Uterus (tissue), 3 donors: ENCODE measurements at regions not wholly inside any gene's neighbourhood (a gene's known extent, or its start where the extent isn't known, plus 50 kb on each side); places are given as distances from the start of the nearest gene placed in this dataset.

ENCODE experiments used
- DNase-seq, 2 donors: peaks; one replicate each; pipeline ENCODE4 v3.0.0-alpha.2; 2019 to 2020
- H3K27ac ChIP-seq, 2 donors: fragments of 200-600 bp; sonication (generic); 1 replicate in 1 of 2; 2 replicates in 1 of 2; pipeline ENCODE4 v1.5.1; 2016 to 2018
- H3K27me3 ChIP-seq, 2 donors: fragments of 200-600 bp; sonication (generic); one replicate each; pipeline ENCODE4 v1.5.1; 2018 to 2019; ENCODE audit warnings: control low read depth in 1 of 2
- H3K36me3 ChIP-seq, 2 donors: fragments of 200-600 bp; sonication (generic); one replicate each; pipeline ENCODE4 v1.5.1; 2019; ENCODE audit warnings: control low read depth in 1 of 2
- H3K4me1 ChIP-seq, 2 donors: fragments of 200-600 bp; sonication (generic); one replicate each; pipeline ENCODE4 v1.5.1; 2018 to 2019; ENCODE audit warnings: control low read depth in 1 of 2
- H3K4me3 ChIP-seq, 2 donors: fragments of 200-600 bp; sonication (generic); 1 replicate in 1 of 2; 2 replicates in 1 of 2; pipeline ENCODE4 v1.5.1; 2018 to 2019; ENCODE audit warnings: mild to moderate bottlenecking in 1 of 2
- H3K9me3 ChIP-seq, 2 donors: fragments of 200-600 bp; sonication (generic); one replicate each; pipeline ENCODE4 v1.5.1; 2019; ENCODE audit warnings: control low read depth in 1 of 2
- CTCF ChIP-seq, 4 experiments: fragments of 200-600 bp in 2 of 4; fragments of 450-650 bp in 2 of 4; sonication (generic) in 2 of 4; IDR thresholded peaks; one replicate each; pipeline ENCODE4 v1.5.1; 2016 to 2019; ENCODE audit warnings: antibody characterized with exemption in 4 of 4, mild to moderate bottlenecking in 2 of 4, moderate library complexity in 1 of 4
- POLR2A ChIP-seq, 2 donors: fragments of 450-650 bp; IDR thresholded peaks; one replicate each; pipeline ENCODE4 v1.6.1; 2016; ENCODE audit warnings: antibody characterized with exemption in 2 of 2, mild to moderate bottlenecking in 1 of 2, moderate library complexity in 1 of 2
- intact Hi-C: fragments of 100-400 bp; cut with DNase I; formaldehyde crosslinking; loops from one replicate; pipeline ENCODE4 v1.15.1; 2023; ENCODE audit warnings: low total_unique reads
- donor health status: DM: yes; HTN: yes; CAD: no.

- Histone ChIP-seq H3K9me3 (no peaks in the 10 kb centered on the region), H3K36me3 (no peaks in the 10 kb centered on the region), H3K4me3 (no peak overlapping the region), H3K4me1 (no peaks in the 10 kb centered on the region), H3K27ac (no peak overlapping the region), H3K27me3 (no peaks in the 10 kb centered on the region)
- DNase-seq, result no peak
- intact Hi-C loops, result no loop called here
- TF ChIP-seq CTCF (IDR thresholded peaks at IDR 0.05), result no peak
These were observed 347.7 kb downstream of the NPHP4 start for GRCh38 chr1:5644281-5645134.

GRCh38 chr1:5643360-5644107 is 348.7 kb downstream of the NPHP4 start:
- Histone ChIP-seq H3K27me3 (no peaks in the 10 kb centered on the region), H3K4me1 (no peaks in the 10 kb centered on the region), H3K4me3 (no peak overlapping the region), H3K27ac (no peak overlapping the region), H3K36me3 (no peaks in the 10 kb centered on the region), H3K9me3 (no peaks in the 10 kb centered on the region)
- intact Hi-C loops, result no loop called here
- DNase-seq, result no peak
- TF ChIP-seq POLR2A (IDR thresholded peaks at IDR 0.05), result no peak
- TF ChIP-seq CTCF (IDR thresholded peaks at IDR 0.05), result no peak

GRCh38 chr1:5640845-5641244 is 351.4 kb downstream of the NPHP4 start:
- H3K4me3 ChIP-seq, result no peak overlapping the region
- H3K9me3 ChIP-seq, result no peaks in the 10 kb centered on the region
- H3K4me1 ChIP-seq, result no peaks in the 10 kb centered on the region
- no peak for DNase-seq
- H3K36me3 ChIP-seq, result no peaks in the 10 kb centered on the region
- no peaks in the 10 kb centered on the region for H3K27me3 ChIP-seq
- no peak for TF ChIP-seq CTCF (IDR thresholded peaks at IDR 0.05)
- no peak for TF ChIP-seq POLR2A (IDR thresholded peaks at IDR 0.05)
- no peak overlapping the region for H3K27ac ChIP-seq
- intact Hi-C loops, result no loop called here

- TF ChIP-seq CTCF (IDR thresholded peaks at IDR 0.05), result no peak
- TF ChIP-seq POLR2A (IDR thresholded peaks at IDR 0.05), result no peak
- H3K27me3 ChIP-seq, result no peaks in the 10 kb centered on the region
- H3K36me3 ChIP-seq, result no peaks in the 10 kb centered on the region
- no peak for DNase-seq
- no peaks in the 10 kb centered on the region for H3K9me3 ChIP-seq
- H3K4me3 ChIP-seq, result no peak overlapping the region
- no peaks in the 10 kb centered on the region for H3K4me1 ChIP-seq
- H3K27ac ChIP-seq, result no peak overlapping the region
- intact Hi-C loops, result no loop called here
These were observed 353.0 kb downstream of the NPHP4 start for GRCh38 chr1:5639106-5639722.

- intact Hi-C loops, result no loop called here
- DNase-seq, result no peak
- Histone ChIP-seq H3K36me3 (no peaks in the 10 kb centered on the region), H3K4me1 (no peaks in the 10 kb centered on the region), H3K9me3 (no peaks in the 10 kb centered on the region), H3K27me3 (no peaks in the 10 kb centered on the region), H3K4me3 (no peak overlapping the region), H3K27ac (no peak overlapping the region)
- no peak for TF ChIP-seq CTCF (IDR thresholded peaks at IDR 0.05)
- no peak for TF ChIP-seq POLR2A (IDR thresholded peaks at IDR 0.05)
These were observed 353.6 kb downstream of the NPHP4 start for GRCh38 chr1:5638582-5638981.
